ENCODE measurements at regions not wholly inside any gene's neighbourhood (a gene's known extent, or its start where the extent isn't known, plus 50 kb on each side); places are given as distances from the start of the nearest gene placed in this dataset.

DNA sequence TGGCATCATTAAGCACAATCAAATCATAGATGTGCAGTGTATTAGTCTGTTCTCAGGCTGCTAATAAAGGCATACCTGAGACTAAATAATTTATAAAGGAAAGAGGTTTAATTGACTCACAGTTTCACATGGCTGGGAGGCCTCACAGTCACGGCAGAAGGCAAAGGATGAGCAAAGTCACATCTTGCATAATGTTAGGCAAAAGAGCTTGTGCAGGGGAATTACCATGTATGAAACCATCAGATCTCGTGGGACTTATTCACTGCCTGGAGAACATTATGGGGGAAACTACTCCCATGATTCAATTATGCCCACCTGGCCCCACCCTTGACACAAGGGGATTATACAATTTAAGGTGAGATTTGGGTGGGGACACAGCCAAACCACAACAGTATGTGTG is 245.2 kb upstream of the DACH1 start:
- Mint-ChIP-seq H3K36me3 (peaks cover 3% of the 10 kb centered on the region), H3K4me1 (peaks cover 13% of the 10 kb centered on the region), H3K27ac (no peak overlapping the region), H3K9me3 (peaks cover 11% of the 10 kb centered on the region), H3K27me3 (ENCODE audit: low read depth) (no peaks in the 10 kb centered on the region), H3K4me3 (no peak overlapping the region)
- TF ChIP-seq, protein P1, sequence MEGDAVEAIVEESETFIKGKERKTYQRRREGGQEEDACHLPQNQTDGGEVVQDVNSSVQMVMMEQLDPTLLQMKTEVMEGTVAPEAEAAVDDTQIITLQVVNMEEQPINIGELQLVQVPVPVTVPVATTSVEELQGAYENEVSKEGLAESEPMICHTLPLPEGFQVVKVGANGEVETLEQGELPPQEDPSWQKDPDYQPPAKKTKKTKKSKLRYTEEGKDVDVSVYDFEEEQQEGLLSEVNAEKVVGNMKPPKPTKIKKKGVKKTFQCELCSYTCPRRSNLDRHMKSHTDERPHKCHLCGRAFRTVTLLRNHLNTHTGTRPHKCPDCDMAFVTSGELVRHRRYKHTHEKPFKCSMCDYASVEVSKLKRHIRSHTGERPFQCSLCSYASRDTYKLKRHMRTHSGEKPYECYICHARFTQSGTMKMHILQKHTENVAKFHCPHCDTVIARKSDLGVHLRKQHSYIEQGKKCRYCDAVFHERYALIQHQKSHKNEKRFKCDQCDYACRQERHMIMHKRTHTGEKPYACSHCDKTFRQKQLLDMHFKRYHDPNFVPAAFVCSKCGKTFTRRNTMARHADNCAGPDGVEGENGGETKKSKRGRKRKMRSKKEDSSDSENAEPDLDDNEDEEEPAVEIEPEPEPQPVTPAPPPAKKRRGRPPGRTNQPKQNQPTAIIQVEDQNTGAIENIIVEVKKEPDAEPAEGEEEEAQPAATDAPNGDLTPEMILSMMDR (IDR thresholded peaks at IDR 0.05; ENCODE audit: unreplicated experiment), result no peak
- no peak for DNase-seq (ENCODE audit: low spot score in 2 of 2, unreplicated experiment in 2 of 2)

DNA sequence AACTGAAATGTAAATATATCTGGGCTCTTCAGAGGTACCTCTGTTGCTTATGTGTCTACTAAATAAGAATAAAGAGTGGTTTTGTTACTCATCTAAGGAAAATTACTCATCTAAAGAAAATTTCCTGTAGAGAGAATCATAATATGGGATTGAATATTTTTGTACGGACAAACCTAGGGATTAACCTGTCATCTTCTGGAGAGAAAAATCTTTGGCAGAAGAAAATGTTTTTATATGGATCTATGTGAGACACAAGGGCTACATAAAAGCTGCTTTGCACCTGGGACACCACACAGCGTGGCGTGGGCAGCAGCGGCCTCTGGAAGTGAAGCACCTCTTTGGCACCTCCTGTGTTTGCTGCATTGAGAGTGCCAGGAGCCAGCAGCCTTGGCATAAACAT is 242.9 kb upstream of the DACH1 start:
- TF ChIP-seq, protein P1 (IDR thresholded peaks at IDR 0.05; ENCODE audit: unreplicated experiment), result no peak
- Mint-ChIP-seq H3K4me3 (no peak overlapping the region), H3K4me1 (peaks cover 13% of the 10 kb centered on the region), H3K27me3 (ENCODE audit: low read depth) (no peaks in the 10 kb centered on the region), H3K36me3 (peaks cover 5% of the 10 kb centered on the region), H3K27ac (no peak overlapping the region), H3K9me3 (peaks cover 17% of the 10 kb centered on the region)
- no peak for DNase-seq (ENCODE audit: low spot score in 2 of 2, unreplicated experiment in 2 of 2)

DNA sequence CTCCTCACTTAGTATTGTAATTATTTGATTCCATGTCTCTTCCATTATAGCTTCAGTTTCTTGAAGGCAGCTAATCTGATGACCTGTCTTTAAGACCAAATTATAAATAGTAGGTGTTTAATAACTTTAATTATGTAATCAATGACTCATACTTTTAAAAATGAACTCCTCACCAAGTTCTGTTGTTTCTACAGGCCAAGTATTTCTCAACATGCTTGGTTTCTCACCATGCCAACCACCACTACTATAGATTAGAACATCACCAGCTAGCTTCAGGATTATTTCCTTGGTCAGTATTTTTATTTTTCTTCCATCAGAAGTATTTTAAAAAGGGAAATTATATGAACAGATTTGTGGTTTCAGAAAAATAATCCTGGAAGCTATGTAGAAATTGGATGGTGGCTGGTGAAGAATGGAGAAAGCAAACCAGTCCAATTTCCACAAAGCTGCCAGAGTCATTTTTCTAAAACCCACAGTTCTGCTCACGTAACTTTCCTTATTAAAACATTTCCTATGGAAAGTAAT is 237.7 kb upstream of the DACH1 start:
- peaks cover 5% of the 10 kb centered on the region for H3K36me3 Mint-ChIP-seq
- H3K4me1 Mint-ChIP-seq, result peaks cover 15% of the 10 kb centered on the region
- H3K27me3 Mint-ChIP-seq (ENCODE audit: low read depth), result no peaks in the 10 kb centered on the region
- no peak overlapping the region for H3K27ac Mint-ChIP-seq
- DNase-seq (ENCODE audit: low spot score in 2 of 2, unreplicated experiment in 2 of 2), result no peak
- TF ChIP-seq, protein P1 (IDR thresholded peaks at IDR 0.05; ENCODE audit: unreplicated experiment), result no peak
- no peak overlapping the region for H3K4me3 Mint-ChIP-seq
- H3K9me3 Mint-ChIP-seq, result peaks cover 17% of the 10 kb centered on the region

DNA sequence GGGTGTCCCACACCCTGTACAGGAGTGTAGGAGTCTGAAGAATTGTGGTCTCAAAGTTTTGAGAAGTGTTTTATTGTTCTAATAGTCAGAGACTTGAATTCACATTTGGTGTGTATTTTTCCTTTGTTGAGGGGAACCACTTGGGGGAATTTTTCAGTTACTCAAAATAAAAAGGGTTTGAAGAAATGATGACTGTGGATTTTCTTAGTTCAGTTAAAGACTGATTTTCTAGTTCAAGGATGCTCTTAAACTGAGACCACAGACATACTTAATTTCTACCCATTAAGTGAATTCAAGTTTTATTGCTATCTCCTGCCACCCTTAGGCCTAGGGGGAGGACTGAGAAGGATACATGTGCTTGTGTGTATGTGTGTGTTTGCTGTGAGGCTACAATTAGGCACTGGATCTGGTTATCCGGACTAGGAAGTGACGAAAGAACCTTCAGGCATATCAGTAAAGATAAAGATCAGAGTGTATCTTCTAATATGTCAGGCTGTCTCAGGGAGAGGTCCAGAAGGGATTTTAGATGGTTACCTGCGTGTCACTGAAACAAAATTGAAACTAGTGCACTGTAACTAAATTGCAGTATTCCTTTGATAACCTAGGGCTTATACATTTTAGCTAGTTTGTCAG is 234.9 kb upstream of the DACH1 start:
- Mint-ChIP-seq H3K4me1 (peaks cover 3% of the 10 kb centered on the region), H3K27me3 (ENCODE audit: low read depth) (no peaks in the 10 kb centered on the region), H3K36me3 (no peaks in the 10 kb centered on the region), H3K9me3 (peaks cover 7% of the 10 kb centered on the region), H3K4me3 (no peak overlapping the region), H3K27ac (no peak overlapping the region)
- no peak for DNase-seq (ENCODE audit: low spot score in 2 of 2, unreplicated experiment in 2 of 2)
- TF ChIP-seq, protein P1 (IDR thresholded peaks at IDR 0.05; ENCODE audit: unreplicated experiment), result no peak

DNA sequence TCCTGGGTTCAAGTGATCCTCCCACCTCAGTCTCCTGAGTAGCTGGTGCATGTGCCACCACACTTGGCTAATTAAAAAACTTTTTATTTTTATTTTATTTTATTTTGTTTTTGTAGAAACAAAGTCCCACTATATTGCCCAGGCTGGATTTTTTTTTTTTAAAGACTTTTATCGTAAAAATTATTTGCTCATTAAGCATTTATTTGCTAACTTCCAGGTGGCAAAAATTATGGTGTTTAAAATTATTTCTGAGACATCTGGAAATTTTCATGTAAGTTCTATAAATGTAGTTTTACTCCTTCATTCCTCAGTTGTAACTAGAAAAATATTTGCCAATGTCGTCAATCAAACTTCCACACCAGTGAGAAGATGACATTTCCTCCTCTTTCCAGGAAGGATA is 233.3 kb upstream of the DACH1 start:
- H3K27ac Mint-ChIP-seq, result no peak overlapping the region
- H3K27me3 Mint-ChIP-seq (ENCODE audit: low read depth), result no peaks in the 10 kb centered on the region
- H3K9me3 Mint-ChIP-seq, result no peaks in the 10 kb centered on the region
- H3K4me3 Mint-ChIP-seq, result no peak overlapping the region
- H3K4me1 Mint-ChIP-seq, result peaks cover 3% of the 10 kb centered on the region
- DNase-seq (ENCODE audit: low spot score in 2 of 2, unreplicated experiment in 2 of 2), result no peak
- H3K36me3 Mint-ChIP-seq, result no peaks in the 10 kb centered on the region
- TF ChIP-seq, protein P1 (IDR thresholded peaks at IDR 0.05; ENCODE audit: unreplicated experiment), result no peak

Measured in mesothelial cell of epicardium (in vitro differentiated cells).